ENCODE measurements at regions not wholly inside any gene's neighbourhood (a gene's known extent, or its start where the extent isn't known, plus 50 kb on each side); places are given as distances from the start of the nearest gene placed in this dataset.

- TF ChIP-seq YY1 (IDR thresholded peaks at IDR 0.05; ENCODE audit: insufficient read depth, insufficient read length): no peak
- TF ChIP-seq ZNF274 (IDR thresholded peaks at IDR 0.05; ENCODE audit: low read depth, low read length): no peak
Observed at GRCh38 chr4:28677808-28678207, 1817.2 kb downstream of the STIM2 start.

Measured in NT2/D1 (cell line).